ENCODE measurements at regions not wholly inside any gene's neighbourhood (a gene's known extent, or its start where the extent isn't known, plus 50 kb on each side); places are given as distances from the start of the nearest gene placed in this dataset.
A peak's percentile ranks its signal among the peaks of the same experiment; 100 is the strongest.

GRCh38 chr2:12514631-12515437 lies 201.9 kb upstream of the TRIB2 start:
- no peak for DNase-seq

DNA sequence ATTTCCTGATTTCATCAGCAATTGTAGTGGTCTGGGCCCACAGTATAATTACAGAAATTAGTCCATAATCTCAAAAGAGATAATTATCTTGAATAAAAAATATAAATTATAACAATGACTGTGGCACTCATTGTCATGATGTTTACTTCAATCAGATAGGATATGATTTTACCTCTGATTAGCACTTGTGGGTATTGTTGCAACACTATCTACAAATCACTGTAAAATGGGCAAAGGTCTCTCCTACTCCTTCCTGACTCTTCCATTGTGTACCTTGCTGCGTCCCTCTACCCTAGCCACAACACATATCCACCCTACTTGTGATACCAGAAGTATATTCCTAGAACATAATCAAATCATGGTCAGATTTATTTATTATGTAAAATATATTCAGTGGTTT lies 200.9 kb upstream of the TRIB2 start:
- DNase-seq, result no peak

DNA sequence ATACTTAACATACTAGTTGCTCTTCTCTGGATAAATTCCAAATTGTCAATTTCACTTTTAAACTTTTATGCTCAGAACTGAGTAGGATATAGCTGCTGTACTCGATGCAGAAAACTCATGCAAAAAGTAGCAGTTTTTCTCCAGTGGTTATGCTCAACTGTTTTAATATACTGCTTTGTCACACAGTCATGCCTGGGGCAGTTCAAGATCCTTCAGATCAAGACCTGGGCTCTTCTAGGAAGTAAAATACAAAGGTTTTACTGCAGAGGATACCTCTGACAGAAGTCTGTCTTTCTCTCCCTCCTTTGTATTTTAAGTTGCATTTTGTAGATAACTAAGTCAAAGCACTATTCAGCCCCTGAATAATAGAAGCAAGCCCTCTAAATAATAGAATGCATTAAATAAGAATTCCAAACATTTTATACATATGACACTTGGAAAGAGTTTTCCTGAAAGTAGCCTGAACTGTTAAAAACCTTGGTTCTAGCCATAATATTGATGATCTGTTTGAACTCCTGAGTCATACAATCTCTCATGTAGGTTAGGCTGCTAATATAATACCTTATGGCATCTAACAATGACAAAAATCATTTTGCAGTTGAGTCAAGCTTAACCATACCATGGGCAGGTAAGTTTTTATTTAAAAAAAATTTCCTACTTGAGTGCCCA lies 183.3 kb upstream of the TRIB2 start:
- DNase-seq, result no peak

GRCh38 chr2:12534646-12535263 lies 182.0 kb upstream of the TRIB2 start:
- peak; percentile 34 for DNase-seq

DNA sequence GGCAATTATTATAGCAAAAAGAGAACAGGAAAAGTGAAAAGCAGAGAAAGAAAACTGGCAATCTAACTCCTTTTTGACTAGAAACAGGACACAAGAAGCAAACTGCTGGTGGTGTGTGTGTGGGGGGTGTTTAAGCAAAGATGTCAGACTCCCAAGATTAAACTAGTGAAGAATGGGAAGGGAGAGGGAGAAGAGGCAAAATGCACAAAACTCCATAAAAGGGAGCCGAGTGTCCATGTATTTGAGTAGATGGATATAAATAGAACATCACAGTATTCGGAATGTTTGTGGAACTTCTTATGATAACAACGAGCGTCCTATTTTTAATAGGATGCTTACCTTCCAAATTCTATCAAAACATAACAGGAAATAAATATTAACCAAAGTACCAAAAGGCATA lies 179.8 kb upstream of the TRIB2 start:
- DNase-seq, result no peak

- DNase-seq, result no peak
Observed at GRCh38 chr2:12538138-12538694, 178.5 kb upstream of the TRIB2 start.

- no peak for DNase-seq
Observed at GRCh38 chr2:12539336-12539735, 177.4 kb upstream of the TRIB2 start.

DNA sequence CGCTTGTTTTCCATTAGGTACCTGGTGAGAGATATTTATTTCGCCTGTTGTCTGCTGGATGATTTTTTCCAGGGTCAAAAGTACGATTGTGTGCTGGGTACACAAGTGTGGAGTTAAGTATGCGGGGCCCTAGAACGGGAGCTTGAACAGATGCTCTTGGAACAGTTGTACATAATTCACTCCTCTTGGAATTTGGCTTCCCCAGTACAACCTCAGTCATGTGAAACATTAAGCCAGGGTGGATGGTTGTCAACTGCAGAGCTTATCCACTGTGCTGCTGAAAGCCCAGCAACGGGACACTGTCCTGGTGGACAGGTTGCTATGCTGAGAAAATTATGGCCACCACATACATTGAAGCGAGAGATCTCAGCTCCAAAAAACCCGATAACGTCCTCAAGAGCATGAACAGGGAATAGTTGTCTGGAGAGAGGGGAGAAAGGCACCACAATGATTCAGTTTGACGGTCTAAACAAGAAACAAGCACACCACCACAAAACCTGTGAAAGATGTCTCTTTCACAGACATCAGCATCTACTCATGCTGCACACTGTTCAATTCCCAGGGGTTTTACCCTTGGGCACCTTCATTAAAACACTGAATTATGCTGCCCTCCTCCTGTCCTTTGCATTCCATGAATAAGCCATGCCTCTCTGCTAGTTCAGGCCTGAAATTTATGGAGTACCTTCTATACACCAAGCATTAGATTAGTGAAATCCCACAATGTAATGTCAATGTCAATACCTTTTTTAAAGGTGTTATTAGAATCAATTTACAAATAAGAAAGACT lies 176.8 kb upstream of the TRIB2 start:
- DNase-seq, result peak; percentile 45

- no peak for DNase-seq
Observed at GRCh38 chr2:12543076-12543977, 173.4 kb upstream of the TRIB2 start.

DNA sequence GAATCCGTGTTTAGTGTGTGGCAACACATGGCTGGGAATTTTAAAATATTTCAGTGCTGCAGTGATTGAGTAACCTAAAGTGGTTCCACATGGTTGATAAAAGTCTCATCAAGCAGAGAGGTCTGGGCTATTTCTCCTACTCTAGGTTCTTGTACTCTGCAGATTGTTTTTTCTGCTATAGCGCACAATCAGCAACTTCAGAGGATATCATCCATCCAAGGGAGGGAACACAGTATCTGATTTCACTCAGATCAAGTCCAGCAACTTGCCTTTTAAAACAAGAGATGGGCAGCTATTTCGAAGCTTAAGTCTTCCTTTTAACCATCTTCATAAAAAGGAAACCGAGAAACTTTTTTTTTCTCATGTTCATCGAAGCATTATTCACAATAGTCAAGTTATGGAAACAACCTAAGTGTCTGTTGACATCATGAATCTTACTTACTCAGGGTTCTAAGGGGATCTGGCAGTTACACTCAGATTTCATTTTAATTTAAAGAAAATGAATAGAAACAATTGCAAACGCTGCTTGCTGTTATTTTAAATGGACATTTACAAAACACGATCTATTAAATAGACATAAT lies 172.7 kb upstream of the TRIB2 start:
- no peak for DNase-seq

- no peak for DNase-seq
Observed at GRCh38 chr2:12547566-12548170, 169.1 kb upstream of the TRIB2 start.

GRCh38 chr2:12548906-12549305 lies 167.8 kb upstream of the TRIB2 start:
- DNase-seq, result no peak

DNA sequence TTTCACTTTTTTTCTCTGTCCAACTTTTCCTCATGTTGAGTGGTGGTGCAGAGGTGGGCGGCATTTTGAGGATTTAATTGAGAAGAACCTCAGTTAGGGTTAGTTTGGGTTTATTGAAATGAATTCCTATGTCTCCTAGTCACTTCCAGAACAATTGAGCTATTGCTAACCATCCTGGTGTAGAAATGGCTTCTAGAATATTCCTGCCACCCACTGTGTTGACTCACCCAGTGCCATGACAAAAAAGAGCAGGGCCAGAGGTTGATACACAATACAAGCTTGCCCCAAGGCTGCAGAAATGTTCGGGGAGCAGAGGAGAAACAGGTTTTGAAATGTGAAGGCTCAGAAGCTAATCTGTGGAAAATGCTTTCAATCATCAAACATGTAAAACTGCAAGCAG lies 167.1 kb upstream of the TRIB2 start:
- no peak for DNase-seq

DNA sequence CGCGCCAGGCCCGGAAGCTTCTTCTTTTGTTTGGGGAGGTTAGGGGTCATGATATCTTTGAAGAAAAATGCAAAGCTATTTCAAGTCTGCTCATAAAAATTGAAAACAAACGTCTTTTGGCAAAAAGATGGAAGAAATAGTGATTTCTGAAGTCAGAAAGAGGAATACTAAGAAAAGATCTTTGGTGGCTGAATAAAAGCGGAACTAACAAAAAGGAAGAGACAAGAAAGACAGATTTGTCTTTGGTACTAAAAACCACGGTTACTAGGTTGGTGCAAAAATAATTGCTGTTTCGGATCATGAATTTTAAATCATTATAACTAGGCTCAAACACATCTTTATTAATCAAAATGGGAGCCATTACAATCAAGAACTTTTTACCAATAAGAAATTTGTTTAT lies 164.6 kb upstream of the TRIB2 start:
- DNase-seq, result no peak

DNA sequence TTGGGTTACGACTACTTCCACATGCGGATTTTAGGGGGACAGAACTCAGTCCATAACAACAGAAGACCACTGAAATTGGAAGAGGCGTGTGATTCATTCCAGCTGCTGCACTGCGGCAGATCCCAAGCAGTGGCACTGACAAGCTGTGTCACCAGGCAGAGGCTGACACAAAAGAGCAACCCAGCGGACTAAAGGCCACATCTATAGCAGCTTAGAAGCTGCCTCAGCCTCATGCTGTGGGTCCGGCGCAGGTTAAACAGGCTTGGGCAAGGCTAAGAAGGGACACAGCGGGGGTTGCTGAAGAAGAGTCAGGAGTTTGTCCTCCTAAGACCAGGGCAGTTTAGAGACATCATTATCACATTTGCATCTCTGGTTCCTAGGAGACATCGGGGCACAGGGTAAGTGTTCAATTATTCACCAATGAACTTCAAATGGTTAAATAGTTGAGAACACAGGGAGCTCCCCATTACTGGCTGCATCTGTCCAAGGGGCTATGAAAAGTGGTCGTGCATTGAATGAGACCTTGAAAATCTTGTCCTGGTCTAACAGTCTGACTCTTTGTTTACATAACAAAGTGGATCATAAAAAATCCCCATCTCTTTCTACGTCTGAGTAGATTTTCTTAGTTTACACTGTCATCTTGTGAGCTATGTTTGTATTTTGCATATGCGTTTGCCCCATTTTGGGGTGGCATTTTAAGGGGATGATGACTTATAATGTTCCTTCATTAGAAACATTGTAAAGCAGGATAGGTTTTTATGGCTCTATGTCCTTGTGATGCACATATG lies 162.3 kb upstream of the TRIB2 start:
- no peak for DNase-seq

DNA sequence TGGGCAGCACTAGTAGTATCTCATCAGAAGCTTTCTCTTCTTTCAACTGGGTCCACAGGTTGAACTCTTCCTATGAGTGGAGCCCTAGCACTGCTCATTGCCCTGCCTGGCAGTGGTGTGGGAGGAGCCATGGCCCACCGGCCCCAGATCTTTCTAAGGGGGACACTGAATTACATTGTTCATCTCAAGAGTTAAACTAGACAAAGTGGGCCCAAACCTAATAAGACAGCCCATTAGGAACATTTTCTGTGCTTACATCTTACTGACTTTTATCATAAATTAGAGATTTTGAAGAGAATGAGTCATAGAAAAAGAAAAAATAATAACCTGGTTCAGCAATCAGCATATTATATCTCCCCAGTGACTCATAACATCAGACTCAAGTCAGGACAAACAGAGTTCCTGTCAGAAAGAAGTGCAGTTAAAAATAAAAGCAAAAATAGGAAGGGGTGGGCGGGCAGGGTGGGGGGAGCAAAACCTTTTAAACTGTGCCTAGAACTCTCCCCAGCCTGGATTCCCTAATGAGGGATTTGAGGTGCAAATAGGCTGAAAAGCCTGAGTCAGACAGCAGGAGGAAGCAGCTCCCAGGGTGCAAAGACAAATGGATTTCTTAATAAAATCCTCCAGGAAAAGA lies 161.6 kb upstream of the TRIB2 start:
- DNase-seq, result peak; percentile 34

DNA sequence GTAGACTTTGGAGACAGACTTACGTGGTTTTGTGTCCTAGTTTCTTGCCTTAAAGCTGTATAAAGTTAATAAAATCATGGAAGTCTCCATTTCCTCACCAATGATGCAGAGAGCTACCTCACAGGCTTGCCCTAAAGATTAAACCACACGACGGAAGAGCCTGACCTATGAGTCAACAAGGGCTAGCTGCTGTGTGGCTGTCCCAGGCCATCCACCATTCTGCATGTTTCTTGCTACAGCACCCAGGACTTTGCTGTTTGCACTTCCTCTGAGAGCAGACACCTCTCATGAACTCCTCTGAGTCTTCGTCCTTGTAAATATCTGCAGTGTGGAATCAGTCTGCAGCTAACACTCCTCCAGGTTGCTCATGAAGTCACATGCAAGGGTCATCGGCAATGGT lies 160.0 kb upstream of the TRIB2 start:
- no peak for DNase-seq

DNA sequence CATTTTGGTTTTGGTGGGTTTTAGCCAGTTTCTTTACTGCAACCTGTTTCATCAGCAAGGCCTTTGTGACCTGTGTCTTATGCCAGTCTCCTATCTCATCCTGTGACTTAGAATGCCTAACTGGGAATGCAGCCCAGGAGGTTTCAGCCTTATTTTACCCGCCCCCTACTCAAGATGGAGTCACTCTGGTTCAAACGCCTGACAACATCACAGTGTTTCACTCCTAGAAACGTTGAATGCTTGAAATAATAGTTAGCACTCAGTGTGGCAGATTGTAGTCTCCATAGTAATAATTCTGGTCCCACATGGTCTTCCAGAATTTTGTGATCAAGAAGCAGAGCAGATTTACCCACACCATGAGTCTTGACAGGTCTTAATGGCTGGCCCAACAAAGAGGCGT lies 159.0 kb upstream of the TRIB2 start:
- DNase-seq, result no peak

- DNase-seq, result no peak
Observed at GRCh38 chr2:12558519-12558918, 158.2 kb upstream of the TRIB2 start.

DNA sequence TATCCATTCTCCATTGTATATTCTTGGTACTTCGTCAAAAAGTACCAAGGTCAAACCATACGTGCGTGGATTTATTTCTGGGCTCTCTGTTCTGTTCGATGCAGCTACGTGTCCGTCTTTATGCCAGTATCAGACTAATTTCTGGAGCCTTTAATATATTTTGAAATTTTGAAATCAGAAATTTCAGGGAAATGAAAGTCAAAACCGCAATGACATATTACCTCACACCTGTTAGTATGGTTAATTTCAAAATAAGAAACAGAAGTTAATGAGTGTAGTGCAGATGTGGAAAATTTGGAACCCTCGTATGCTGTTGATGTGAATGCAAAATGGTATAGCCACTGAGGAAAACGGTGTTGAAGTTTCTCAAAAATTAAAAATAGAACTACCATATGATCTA lies 156.1 kb upstream of the TRIB2 start:
- DNase-seq, result no peak

All from femur (tissue), 1 donor.